NAMALWA (cell line): ENCODE measurements at regions not wholly inside any gene's neighbourhood (a gene's known extent, or its start where the extent isn't known, plus 50 kb on each side); places are given as distances from the start of the nearest gene placed in this dataset.
"Not testable (repeated sequence)": the region's sequence is repeated elsewhere in the genome, so short reads cannot be mapped to it uniquely, and the experiment has no call there.

Experiments
- DNase-seq: peaks from one replicate; pipeline ENCODE4 v3.0.0-alpha.2; 2015; ENCODE audit warnings: low spot score

DNA sequence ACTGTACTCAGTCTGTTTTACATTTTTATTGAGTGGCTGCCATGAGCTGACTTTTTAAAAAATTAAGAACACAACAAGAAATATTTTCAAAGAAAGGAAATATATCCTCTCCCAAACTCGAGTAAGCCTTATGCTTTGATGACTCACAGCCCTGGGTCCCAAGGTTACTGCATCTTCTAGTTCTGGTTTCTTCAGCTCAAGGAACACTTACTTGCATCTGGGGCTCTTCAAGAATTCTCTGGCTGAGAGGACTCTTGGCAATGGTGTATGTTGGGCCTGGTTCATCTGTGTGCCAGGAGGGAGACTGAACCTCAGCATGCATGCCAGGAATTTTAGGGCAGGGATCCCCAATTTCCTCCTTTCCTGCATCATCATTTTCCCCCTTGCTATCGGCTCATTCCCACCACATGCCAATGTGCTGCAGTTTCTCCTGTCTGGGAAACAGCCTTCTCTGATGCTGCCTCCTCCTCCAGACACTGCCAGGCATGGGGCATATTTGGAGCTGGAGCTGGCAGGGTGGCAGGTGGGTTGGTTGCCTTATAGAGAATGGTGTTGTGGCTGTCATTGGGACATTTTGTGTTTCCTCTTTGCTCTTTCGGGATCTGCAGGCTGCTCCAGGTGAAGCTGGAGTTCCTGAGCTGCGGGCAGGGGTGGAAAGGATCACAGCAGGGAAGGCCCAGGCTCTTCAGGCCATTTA lies 192.2 kb upstream of the HS6ST1 start:
- no peak for DNase-seq

DNA sequence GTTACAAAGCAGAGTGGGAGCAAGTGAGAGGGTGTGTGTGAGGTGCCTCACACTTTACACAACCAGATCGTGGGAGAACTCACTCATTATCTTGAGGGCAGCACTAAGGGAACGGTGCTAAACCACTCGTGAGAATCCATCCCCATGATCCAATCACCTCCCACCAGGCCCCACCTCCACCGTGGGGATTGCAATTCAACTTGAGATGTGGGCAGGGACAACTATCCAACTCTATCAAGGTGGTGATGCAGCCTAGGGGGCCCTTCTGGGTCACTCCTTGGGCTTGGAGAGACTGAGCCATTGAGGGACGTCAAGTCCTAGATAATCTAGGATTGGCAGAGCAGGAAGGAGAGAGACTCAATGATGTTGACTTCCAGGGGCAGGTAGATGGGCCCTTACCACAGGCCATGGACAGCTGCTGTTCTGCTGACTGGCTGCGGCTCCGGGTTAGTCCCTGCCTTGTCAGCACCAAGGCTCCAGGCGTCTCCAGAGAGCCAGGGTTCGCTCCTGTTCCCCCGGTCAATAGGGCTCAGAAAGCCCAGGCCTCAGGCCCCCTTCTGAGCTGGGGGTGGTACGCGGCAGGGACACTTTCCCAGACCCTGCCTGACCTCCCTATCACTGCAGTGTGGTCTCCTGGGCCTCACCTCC lies 193.2 kb upstream of the HS6ST1 start:
- no peak for DNase-seq

GRCh38 chr2:128512379-128513115 lies 193.9 kb upstream of the HS6ST1 start:
- DNase-seq, result no peak

DNA sequence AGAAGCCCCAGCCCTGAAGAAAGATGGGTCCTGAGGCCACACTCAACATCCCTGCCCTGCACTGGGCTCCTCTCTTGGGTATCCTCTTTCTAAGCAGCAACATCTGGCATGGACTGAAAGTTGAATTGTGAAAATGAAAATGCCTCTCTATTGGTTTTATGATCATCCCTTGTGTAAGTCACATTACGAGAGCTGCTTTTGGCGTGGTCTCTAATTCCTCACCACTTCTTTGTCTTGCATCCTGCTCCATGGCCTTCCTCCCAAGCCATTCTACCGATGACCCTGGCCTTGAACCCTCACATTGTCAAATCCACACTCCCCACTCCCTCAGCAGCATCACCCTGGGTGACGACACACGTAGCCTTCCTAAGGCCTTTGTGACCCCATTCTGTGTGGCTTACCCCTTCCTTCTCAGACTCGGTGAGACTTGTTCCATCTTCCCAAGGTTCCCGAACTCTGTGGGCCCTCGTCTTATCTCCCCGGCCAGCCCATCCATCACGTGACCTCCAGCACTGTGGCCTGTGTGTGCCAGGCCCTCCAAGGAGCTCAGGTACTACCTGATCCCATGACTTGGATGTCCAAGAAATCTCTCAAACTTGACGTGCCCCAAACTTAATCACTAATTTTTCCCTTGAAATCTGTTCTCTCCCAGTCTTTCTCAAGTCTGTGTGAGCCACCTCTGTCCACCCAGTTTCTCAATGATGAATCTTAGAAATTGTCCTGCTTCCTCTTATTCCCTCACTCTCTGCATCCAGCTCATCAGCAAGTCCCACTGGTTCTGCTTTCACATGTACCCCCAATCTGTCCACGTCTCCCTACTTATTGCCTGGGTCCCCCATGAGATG lies 194.7 kb upstream of the HS6ST1 start:
- no peak for DNase-seq

- peak; percentile 30 for DNase-seq
These were observed 195.3 kb upstream of the HS6ST1 start for GRCh38 chr2:128513961-128514283.

DNA sequence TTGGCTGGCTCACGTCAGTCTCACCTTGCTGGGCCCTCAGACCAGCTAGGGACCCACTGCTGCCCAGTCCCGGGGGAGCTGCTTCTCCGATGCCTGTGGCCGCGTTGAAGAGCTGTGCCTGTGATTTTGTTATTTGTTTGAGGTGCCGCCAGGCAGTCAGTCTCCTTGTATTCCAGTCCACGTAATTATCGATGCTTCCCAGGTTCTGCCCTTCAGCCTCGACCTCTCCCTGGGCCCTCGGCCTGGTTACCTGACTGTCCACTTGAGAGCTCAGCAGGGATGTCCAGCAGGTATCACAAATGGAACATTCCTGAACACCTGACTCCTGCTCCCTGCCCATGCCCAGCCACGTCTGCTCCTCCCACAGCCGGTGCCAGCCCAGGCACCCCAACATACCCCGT lies 195.9 kb upstream of the HS6ST1 start:
- DNase-seq, result no peak

DNA sequence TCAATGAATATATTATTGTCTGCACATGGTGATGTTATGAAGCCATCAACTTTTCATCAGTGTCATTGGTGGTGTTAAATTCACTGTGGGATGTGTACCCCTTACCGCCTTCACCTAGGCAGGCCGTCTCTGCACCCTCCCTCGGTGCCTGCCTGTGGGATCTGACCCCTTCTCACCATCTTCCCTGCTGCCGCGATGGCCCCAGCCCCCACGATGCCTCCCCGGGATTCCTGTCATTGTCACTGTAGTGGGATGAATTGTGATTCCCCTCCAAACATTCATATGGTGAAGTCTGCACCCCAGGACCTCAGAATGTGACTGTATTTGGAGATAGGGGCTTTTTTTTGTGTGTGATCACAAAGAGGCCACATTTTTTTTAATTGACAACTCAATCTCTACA lies 198.3 kb upstream of the HS6ST1 start:
- DNase-seq, result no peak

- DNase-seq, result not testable (repeated sequence)
These were observed 200.4 kb upstream of the HS6ST1 start for GRCh38 chr2:128519028-128519427.

GRCh38 chr2:128519517-128520215 lies 201.0 kb upstream of the HS6ST1 start:
- DNase-seq, result no peak

DNA sequence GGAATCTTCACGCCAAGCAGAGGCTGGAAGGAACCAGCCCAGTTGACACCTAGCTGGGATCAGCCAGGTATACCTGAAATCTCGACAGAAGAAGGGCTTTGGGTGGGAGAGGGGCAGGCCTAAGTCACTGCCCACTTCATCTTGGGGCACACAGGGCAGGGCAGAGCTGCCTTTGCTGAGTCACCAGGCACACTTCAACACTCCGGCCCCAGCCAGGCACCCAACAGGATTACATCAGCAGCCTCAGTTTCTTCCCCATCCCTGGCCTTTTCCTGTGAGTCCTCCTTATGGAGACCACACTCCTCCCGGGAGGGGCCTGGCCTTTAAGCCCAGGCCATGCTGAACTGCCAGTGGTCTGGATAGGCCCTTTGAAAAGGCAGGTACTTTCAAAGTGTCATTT lies 201.7 kb upstream of the HS6ST1 start:
- no peak for DNase-seq

DNA sequence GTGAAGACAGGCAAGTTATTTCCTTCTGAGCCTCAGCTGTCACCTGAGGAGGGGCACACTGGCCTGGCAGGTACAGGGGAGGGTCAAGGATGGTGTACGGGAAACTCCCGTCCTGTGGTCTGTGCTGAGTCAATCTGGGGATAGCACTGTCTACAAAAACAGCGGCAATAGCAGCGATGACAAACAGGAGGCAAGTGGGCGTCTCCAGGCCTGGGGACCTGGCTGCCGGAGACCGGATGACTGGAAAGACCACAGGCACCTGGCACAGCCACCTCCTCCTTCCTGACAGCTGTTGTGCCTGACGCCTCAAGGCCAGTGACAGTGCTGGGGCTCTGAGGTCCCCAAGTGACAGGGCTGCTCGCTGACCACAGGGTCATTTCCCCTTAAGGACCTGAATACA lies 202.1 kb upstream of the HS6ST1 start:
- DNase-seq, result no peak

DNA sequence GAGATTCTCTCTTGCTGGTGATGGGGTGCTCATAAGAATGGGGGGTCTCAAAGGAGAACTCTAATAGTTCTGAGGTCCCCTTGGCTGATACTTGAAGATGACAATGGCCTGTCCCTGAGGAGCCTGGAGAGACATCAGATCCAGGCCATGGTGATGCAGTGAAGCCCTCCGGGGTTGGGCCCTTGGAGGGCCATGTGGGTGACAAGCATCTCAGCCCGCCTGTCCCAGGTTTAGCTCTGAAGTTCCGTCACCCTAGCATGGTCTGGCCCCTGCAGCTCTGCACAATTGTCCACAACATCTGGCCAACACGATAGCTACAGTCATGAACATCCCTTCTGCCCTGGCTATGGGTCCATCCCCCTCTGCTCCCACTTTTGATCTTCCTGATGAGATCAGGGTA lies 202.8 kb upstream of the HS6ST1 start:
- DNase-seq, result no peak

DNA sequence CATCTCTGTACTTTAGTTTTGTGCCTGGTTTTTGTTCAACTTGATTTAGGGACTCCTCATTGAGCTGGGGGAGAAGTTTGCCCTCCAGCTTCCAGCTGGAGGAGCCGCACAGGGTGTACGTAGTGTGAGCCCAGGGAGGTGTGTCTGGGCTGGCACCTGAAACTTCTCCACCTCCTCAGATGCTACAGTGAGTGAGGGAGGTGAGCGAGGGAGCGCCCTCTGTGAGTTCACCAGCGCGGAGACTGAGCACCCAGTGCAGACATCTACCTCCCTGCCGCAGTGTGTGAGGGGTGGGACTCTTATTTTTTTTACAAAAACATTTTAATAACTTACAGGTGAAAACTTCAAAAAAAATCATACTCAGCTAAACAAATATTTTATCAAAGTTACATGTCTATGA lies 204.2 kb upstream of the HS6ST1 start:
- DNase-seq, result no peak

DNA sequence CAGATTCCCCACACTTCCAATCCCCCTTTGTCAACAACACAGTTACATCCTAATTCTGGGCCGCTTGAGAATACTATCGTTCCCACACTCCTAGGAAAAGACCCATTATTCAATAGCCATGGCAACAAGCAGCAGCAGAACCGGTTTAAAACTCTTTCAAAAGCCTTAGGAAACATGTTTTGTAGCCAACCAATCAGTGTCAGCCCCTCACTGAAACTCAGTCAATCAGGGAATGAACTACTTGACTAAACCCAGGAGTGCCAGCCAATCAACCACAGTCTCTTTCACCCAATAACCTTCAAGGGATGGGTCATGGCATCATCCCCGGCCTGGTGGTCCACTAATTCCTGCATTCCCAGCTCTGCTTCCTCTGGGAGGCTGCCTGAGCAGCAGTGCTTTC lies 204.8 kb upstream of the HS6ST1 start:
- DNase-seq, result no peak

- DNase-seq, result no peak
These were observed 205.5 kb upstream of the HS6ST1 start for GRCh38 chr2:128524183-128524582.

- no peak for DNase-seq
These were observed 207.0 kb upstream of the HS6ST1 start for GRCh38 chr2:128525653-128526052.

- DNase-seq, result no peak
These were observed 207.8 kb upstream of the HS6ST1 start for GRCh38 chr2:128526455-128526976.

DNA sequence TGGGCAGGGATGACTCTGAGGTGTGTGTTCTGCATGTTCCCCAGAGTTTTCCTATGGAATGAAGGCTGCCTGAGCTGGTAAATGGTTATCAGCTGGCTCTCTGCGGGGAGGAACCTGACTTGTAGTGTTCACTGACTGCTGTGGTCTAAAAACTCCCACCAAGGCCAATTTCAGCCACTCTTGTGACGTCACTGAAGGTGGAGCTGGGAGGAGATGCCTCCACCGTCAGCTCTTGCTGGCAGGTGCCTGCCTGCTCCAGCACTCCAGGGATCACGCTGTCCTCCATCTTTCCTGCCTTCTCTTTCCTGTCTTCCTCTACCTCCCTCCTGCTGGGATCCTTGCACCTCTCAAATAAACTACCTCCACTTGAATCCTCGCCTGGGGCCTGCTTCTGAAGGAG lies 209.5 kb upstream of the HS6ST1 start:
- no peak for DNase-seq

DNA sequence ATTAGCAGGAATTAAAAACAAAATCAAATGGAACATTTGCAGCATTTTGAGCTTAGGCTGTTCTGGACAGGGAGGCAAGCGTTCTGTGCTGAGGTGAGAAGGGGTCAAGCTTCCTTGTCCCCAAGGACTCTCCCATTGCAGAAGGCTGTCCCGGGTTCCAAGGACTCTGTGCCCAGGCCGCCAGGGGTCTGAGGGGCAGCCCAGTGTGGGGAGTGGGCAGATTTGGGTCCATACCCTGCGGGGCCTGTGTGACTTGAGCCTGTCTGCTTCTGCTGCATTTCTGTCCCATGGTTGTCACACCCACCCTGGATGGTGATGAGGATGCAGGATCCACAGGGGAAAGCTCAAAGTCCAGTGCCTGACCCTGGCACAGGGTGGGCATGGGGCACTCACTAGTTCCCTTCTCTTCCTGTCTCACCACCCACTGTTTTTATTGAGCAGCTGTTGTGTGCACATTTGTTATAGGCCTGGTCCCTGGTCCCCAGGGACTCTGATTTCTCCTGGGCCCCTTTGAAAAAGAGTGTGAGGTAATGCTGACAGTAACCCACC lies 211.4 kb upstream of the HS6ST1 start:
- no peak for DNase-seq

GRCh38 chr2:128531856-128532255 lies 213.2 kb upstream of the HS6ST1 start:
- peak; percentile 25 for DNase-seq

GRCh38 chr2:128533101-128533500 lies 214.4 kb upstream of the HS6ST1 start:
- DNase-seq, result no peak
